NT2/D1 (cell line): ENCODE measurements at regions not wholly inside any gene's neighbourhood (a gene's known extent, or its start where the extent isn't known, plus 50 kb on each side); places are given as distances from the start of the nearest gene placed in this dataset.

Experiments used
- DNase-seq: peaks from one replicate; pipeline ENCODE4 v3.0.0-alpha.2; 2011; ENCODE audit warnings: low read depth, low spot score
- H3K27me3 ChIP-seq: 2 replicates; pipeline ENCODE4 v1.6.0; 2011; ENCODE audit warnings: mild to moderate bottlenecking; ENCODE audit not compliant: insufficient read length, insufficient read depth
- H3K36me3 ChIP-seq: 2 replicates; pipeline ENCODE4 v1.6.1; 2011; ENCODE audit warnings: mild to moderate bottlenecking, low read length, mixed read lengths; ENCODE audit not compliant: insufficient read depth, insufficient read length
- H3K4me1 ChIP-seq: 2 replicates; pipeline ENCODE4 v1.5.1; 2011; ENCODE audit not compliant: insufficient read depth, insufficient read length
- H3K4me3 ChIP-seq: 2 replicates; pipeline ENCODE4 v1.5.1; 2011; ENCODE audit warnings: low read depth; ENCODE audit not compliant: insufficient read length
- H3K9ac ChIP-seq: 2 replicates; pipeline ENCODE4 v1.6.0; 2011; ENCODE audit warnings: low read depth; ENCODE audit not compliant: insufficient read length
- H3K9me3 ChIP-seq: 2 replicates; pipeline ENCODE4 v1.5.1; 2011; ENCODE audit warnings: mild to moderate bottlenecking, low read length; ENCODE audit not compliant: insufficient read depth
- SUZ12 ChIP-seq: IDR thresholded peaks from 2 replicates; pipeline ENCODE4 v1.6.1; 2011; ENCODE audit not compliant: insufficient read length, insufficient read depth; ENCODE audit errors: extremely low read depth
- YY1 ChIP-seq: IDR thresholded peaks from 2 replicates; pipeline ENCODE4 v1.6.1; 2011; ENCODE audit not compliant: insufficient read length, insufficient read depth
- ZNF274 ChIP-seq: IDR thresholded peaks from 2 replicates; pipeline ENCODE4 v1.6.1; 2011; ENCODE audit warnings: mild to moderate bottlenecking, low read depth, low read length

- Histone ChIP-seq H3K36me3 (peaks cover 60% of the 10 kb centered on the region), H3K9me3 (no peaks in the 10 kb centered on the region), H3K4me1 (peaks cover 55% of the 10 kb centered on the region), H3K9ac (no peak overlapping the region), H3K27me3 (no peaks in the 10 kb centered on the region), H3K4me3 (no peak overlapping the region)
- no peak for DNase-seq
- TF ChIP-seq SUZ12, result no peak
- TF ChIP-seq ZNF274, result no peak
- TF ChIP-seq YY1, result no peak
These were observed 53.4 kb upstream of the STXBP1 start for GRCh38 chr9:127558581-127559246.

- Histone ChIP-seq H3K9ac (no peak overlapping the region), H3K4me1 (peaks cover 55% of the 10 kb centered on the region)
These were observed 52.8 kb upstream of the STXBP1 start for GRCh38 chr9:127559247-127559680.

GRCh38 chr9:127561491-127562278 lies 50.4 kb upstream of the STXBP1 start:
- Histone ChIP-seq H3K9me3 (no peaks in the 10 kb centered on the region), H3K9ac (peak overlapping the region; percentile 59), H3K4me1 (peaks cover 54% of the 10 kb centered on the region), H3K4me3 (no peak overlapping the region), H3K36me3 (peaks cover 78% of the 10 kb centered on the region), H3K27me3 (no peaks in the 10 kb centered on the region)
- peak; percentile 84 for DNase-seq
- TF ChIP-seq YY1, result no peak
- TF ChIP-seq ZNF274, result no peak
- TF ChIP-seq SUZ12, result no peak

More at GRCh38 chr9:127559247-127559680, 52.8 kb upstream of the STXBP1 start:
- Histone ChIP-seq H3K36me3 (peaks cover 60% of the 10 kb centered on the region), H3K27me3 (no peaks in the 10 kb centered on the region), H3K9me3 (no peaks in the 10 kb centered on the region), H3K4me3 (no peak overlapping the region)
- TF ChIP-seq YY1 (no peak), ZNF274 (no peak), SUZ12 (no peak)
- no peak for DNase-seq
